Neural progenitor cell (in vitro differentiated cells): ENCODE measurements at regions not wholly inside any gene's neighbourhood (a gene's known extent, or its start where the extent isn't known, plus 50 kb on each side); places are given as distances from the start of the nearest gene placed in this dataset.

Experiments
- DNase-seq: peaks from one replicate; pipeline ENCODE4 v3.0.0-alpha.2; 2016; ENCODE audit warnings: low spot score
- H2AFZ ChIP-seq: fragments of 200-600 bp; sonication (generic); replicated peaks from 2 replicates; pipeline ENCODE4 v1.6.1; 2016; ENCODE audit warnings: antibody characterized with exemption
- H3F3A ChIP-seq: fragments of 200-600 bp; sonication (generic); 2 replicates; pipeline ENCODE4 v1.6.1; 2016; ENCODE audit warnings: antibody characterized with exemption, low read depth
- H3K27ac ChIP-seq: fragments of 200-600 bp; sonication (generic); 2 replicates; pipeline ENCODE4 v1.5.1; 2016; ENCODE audit warnings: mild to moderate bottlenecking
- H3K27me3 ChIP-seq: fragments of 200-600 bp; sonication (generic); 2 replicates; pipeline ENCODE4 v1.6.1; 2016; ENCODE audit warnings: mild to moderate bottlenecking, moderate library complexity
- H3K36me3 ChIP-seq: fragments of 200-600 bp; sonication (generic); 2 replicates; pipeline ENCODE4 v1.5.1; 2016
- H3K4me1 ChIP-seq: fragments of 200-600 bp; sonication (generic); 2 replicates; pipeline ENCODE4 v1.6.1; 2016; ENCODE audit warnings: mixed run types
- H3K4me2 ChIP-seq: fragments of 200-600 bp; sonication (generic); 2 replicates; pipeline ENCODE4 v1.6.1; 2016
- H3K4me3 ChIP-seq: fragments of 200-600 bp; sonication (generic); 2 replicates; pipeline ENCODE4 v1.5.1; 2016
- H3K79me2 ChIP-seq: fragments of 200-600 bp; sonication (generic); 2 replicates; pipeline ENCODE4 v1.6.1; 2016; ENCODE audit warnings: low read depth
- H3K9ac ChIP-seq: fragments of 200-600 bp; sonication (generic); 2 replicates; pipeline ENCODE4 v1.6.1; 2016
- H3K9me3 ChIP-seq: fragments of 200-600 bp; sonication (generic); 2 replicates; pipeline ENCODE4 v1.5.1; 2016; ENCODE audit warnings: low read depth
- H4K20me1 ChIP-seq: fragments of 200-600 bp; sonication (generic); 2 replicates; pipeline ENCODE4 v1.6.1; 2016; ENCODE audit warnings: low read depth
- H3K27ac Mint-ChIP-seq: 3 replicates; pipeline ENCODE4 v1.8.0; 2021; ENCODE audit warnings: mixed read lengths
- H3K27me3 Mint-ChIP-seq: 2 replicates; pipeline ENCODE4 v1.8.0; 2022; ENCODE audit warnings: low read depth, mild to moderate bottlenecking, inconsistent platforms, moderate library complexity, mixed read lengths; ENCODE audit not compliant: insufficient read depth
- H3K36me3 Mint-ChIP-seq: 3 replicates; pipeline ENCODE4 v1.8.0; 2021; ENCODE audit warnings: mixed read lengths
- H3K4me1 Mint-ChIP-seq: 3 replicates; pipeline ENCODE4 v1.8.0; 2021; ENCODE audit warnings: mixed read lengths
- H3K4me3 Mint-ChIP-seq: 3 replicates; pipeline ENCODE4 v1.8.0; 2021; ENCODE audit warnings: mild to moderate bottlenecking, moderate library complexity, mixed read lengths
- H3K9me3 Mint-ChIP-seq: 3 replicates; pipeline ENCODE4 v1.8.0; 2020; ENCODE audit warnings: mixed read lengths
- CTCF ChIP-seq: fragments of 200-600 bp; sonication (generic); IDR thresholded peaks from 2 replicates; pipeline ENCODE4 v1.5.1; 2017; ENCODE audit warnings: antibody characterized with exemption, mild to moderate bottlenecking
- EZH2 ChIP-seq: fragments of 200-600 bp; sonication (generic); IDR thresholded peaks from 2 replicates; pipeline ENCODE4 v1.6.1; 2017; ENCODE audit warnings: antibody characterized with exemption, mild to moderate bottlenecking, moderate library complexity
- EZH2phosphoT487 ChIP-seq: fragments of 200-600 bp; sonication (generic); IDR thresholded peaks from 2 replicates; pipeline ENCODE4 v1.6.1; 2017; ENCODE audit warnings: antibody characterized with exemption

GRCh38 chrX:871626-872025, 241.0 kb downstream of the SHOX start:
- no peak overlapping the region for H3K27ac ChIP-seq
- peaks cover 9% of the 10 kb centered on the region for H3K9me3 Mint-ChIP-seq
- H3K4me1 ChIP-seq: peaks cover 7% of the 10 kb centered on the region
- no peak for TF ChIP-seq CTCF
- TF ChIP-seq EZH2phosphoT487: no peak
- peaks cover 3% of the 10 kb centered on the region for H3K4me1 Mint-ChIP-seq
- peaks cover 10% of the 10 kb centered on the region for H3F3A ChIP-seq
- no peaks in the 10 kb centered on the region for H3K36me3 ChIP-seq
- H3K27ac Mint-ChIP-seq: no peak overlapping the region
- no peaks in the 10 kb centered on the region for H3K9me3 ChIP-seq
- H3K79me2 ChIP-seq: no peaks in the 10 kb centered on the region
- H3K27me3 Mint-ChIP-seq: peaks cover 10% of the 10 kb centered on the region
- H4K20me1 ChIP-seq: no peaks in the 10 kb centered on the region
- no peak overlapping the region for H2AFZ ChIP-seq
- no peak overlapping the region for H3K4me3 Mint-ChIP-seq
- H3K36me3 Mint-ChIP-seq: no peaks in the 10 kb centered on the region
- no peaks in the 10 kb centered on the region for H3K27me3 ChIP-seq
- no peak overlapping the region for H3K4me3 ChIP-seq
- DNase-seq: no peak
- no peak overlapping the region for H3K4me2 ChIP-seq
- no peak overlapping the region for H3K9ac ChIP-seq

GRCh38 chrX:867966-868647, 237.5 kb downstream of the SHOX start:
- H3K27ac ChIP-seq: no peak overlapping the region
- peak overlapping the region; percentile 13 for H3K4me2 ChIP-seq
- no peaks in the 10 kb centered on the region for H3K4me1 Mint-ChIP-seq
- no peak overlapping the region for H3K4me3 Mint-ChIP-seq
- peaks cover 7% of the 10 kb centered on the region for H3K4me1 ChIP-seq
- H3K27me3 ChIP-seq: no peaks in the 10 kb centered on the region
- peaks cover 10% of the 10 kb centered on the region for H3K27me3 Mint-ChIP-seq
- no peaks in the 10 kb centered on the region for H3K9me3 ChIP-seq
- no peaks in the 10 kb centered on the region for H4K20me1 ChIP-seq
- no peaks in the 10 kb centered on the region for H3K79me2 ChIP-seq
- no peak overlapping the region for H3K9ac ChIP-seq
- H3K27ac Mint-ChIP-seq: no peak overlapping the region
- TF ChIP-seq EZH2 (no peak), CTCF (no peak), EZH2phosphoT487 (no peak)
- H3K9me3 Mint-ChIP-seq: peaks cover 10% of the 10 kb centered on the region
- H3F3A ChIP-seq: peaks cover 10% of the 10 kb centered on the region
- H3K36me3 ChIP-seq: no peaks in the 10 kb centered on the region
- no peaks in the 10 kb centered on the region for H3K36me3 Mint-ChIP-seq
- DNase-seq: no peak
- H2AFZ ChIP-seq: no peak overlapping the region
- H3K4me3 ChIP-seq: no peak overlapping the region

- Mint-ChIP-seq H3K4me3 (no peak overlapping the region), H3K4me1 (no peaks in the 10 kb centered on the region), H3K36me3 (no peaks in the 10 kb centered on the region), H3K9me3 (peaks cover 10% of the 10 kb centered on the region), H3K27ac (no peak overlapping the region), H3K27me3 (peaks cover 10% of the 10 kb centered on the region)
- Histone ChIP-seq H3F3A (peaks cover 10% of the 10 kb centered on the region), H3K4me1 (peaks cover 7% of the 10 kb centered on the region), H3K4me2 (peak overlapping the region; percentile 13), H3K4me3 (no peak overlapping the region), H3K27me3 (no peaks in the 10 kb centered on the region), H4K20me1 (no peaks in the 10 kb centered on the region), H2AFZ (peak overlapping the region; percentile 72), H3K36me3 (no peaks in the 10 kb centered on the region), H3K9me3 (no peaks in the 10 kb centered on the region), H3K79me2 (no peaks in the 10 kb centered on the region), H3K9ac (no peak overlapping the region), H3K27ac (no peak overlapping the region)
- DNase-seq: no peak
- no peak for TF ChIP-seq EZH2
- TF ChIP-seq EZH2phosphoT487: no peak
- TF ChIP-seq CTCF: no peak
These were observed 236.9 kb downstream of the SHOX start for GRCh38 chrX:867502-867901.
